HepG2 (cell line): ENCODE measurements at regions not wholly inside any gene's neighbourhood (a gene's known extent, or its start where the extent isn't known, plus 50 kb on each side); places are given as distances from the start of the nearest gene placed in this dataset.
A peak's percentile ranks its signal among the peaks of the same experiment; 100 is the strongest.

Experiments used
- ATF4 ChIP-seq, 2 experiments: fragments of 450-650 bp in 1 of 2; sonication (generic) in 1 of 2; formaldehyde crosslinking; IDR thresholded peaks; 2 replicates each; pipeline versions ENCODE4 v1.5.0 to v1.8.0; 2020 to 2022; ENCODE audit warnings: mild to moderate bottlenecking in 1 of 2, missing genetic modification reagents in 1 of 2
- CEBPB ChIP-seq: IDR thresholded peaks from 2 replicates; pipeline ENCODE4 v1.6.1; 2011; ENCODE audit warnings: low read depth, low read length, improper control_type of control experiment, borderline replicate concordance
- CSRNP1 ChIP-seq: sonication (generic); formaldehyde crosslinking; IDR thresholded peaks from 2 replicates; pipeline ENCODE4 v1.8.1; 2023; ENCODE audit warnings: mild to moderate bottlenecking, missing genetic modification reagents
- FOXA3 ChIP-seq: IDR thresholded peaks from 2 replicates; pipeline ENCODE4 v1.6.1; 2016; ENCODE audit warnings: missing genetic modification reagents, missing compliant biosample characterization
- SAP130 ChIP-seq: IDR thresholded peaks from 2 replicates; pipeline ENCODE4 v1.6.1; 2016; ENCODE audit warnings: low read depth
- SOX13 ChIP-seq, 3 experiments: fragments of 450-650 bp in 1 of 3; sonication (generic) in 1 of 3; formaldehyde crosslinking in 1 of 3; IDR thresholded peaks in 2 of 3; conservative IDR thresholded peaks in 1 of 3; 2 replicates each; pipeline versions ENCODE4 v1.5.0 to v1.6.1; 2016 to 2020; ENCODE audit warnings: antibody characterized with exemption in 1 of 3, mild to moderate bottlenecking in 1 of 3, missing compliant biosample characterization in 1 of 3, missing genetic modification reagents in 1 of 3, moderate library complexity in 1 of 3
- THAP11 ChIP-seq: IDR thresholded peaks from 2 replicates; pipeline ENCODE4 v1.6.1; 2016; ENCODE audit warnings: missing biosample characterization, missing genetic modification reagents
- ZBTB38 ChIP-seq: sonication (generic); formaldehyde crosslinking; IDR thresholded peaks from 2 replicates; pipeline ENCODE4 v1.5.1; 2020; ENCODE audit warnings: mild to moderate bottlenecking, missing genetic modification reagents
- ZNF292 ChIP-seq: sonication (generic); formaldehyde crosslinking; IDR thresholded peaks from 2 replicates; pipeline ENCODE4 v1.8.1; 2022; ENCODE audit warnings: mild to moderate bottlenecking, low read depth, missing genetic modification reagents, borderline replicate concordance
- ZNF557 ChIP-seq: sonication (generic); formaldehyde crosslinking; IDR thresholded peaks from 2 replicates; pipeline ENCODE4 v1.4.0; 2020; ENCODE audit warnings: missing genetic modification reagents
- ZNF614 ChIP-seq: IDR thresholded peaks from 2 replicates; pipeline ENCODE4 v1.6.1; 2018; ENCODE audit warnings: missing biosample characterization, missing genetic modification reagents, inconsistent platforms, borderline replicate concordance
- ZNF883 ChIP-seq: sonication (generic); formaldehyde crosslinking; IDR thresholded peaks from 2 replicates; pipeline ENCODE4 v1.5.1; 2020; ENCODE audit warnings: mild to moderate bottlenecking, missing genetic modification reagents; ENCODE audit errors: not compliant biosample characterization
- TF ChIP-seq, protein P1 (sequence below): sonication (generic); formaldehyde crosslinking; IDR thresholded peaks from 2 replicates; pipeline ENCODE4 v1.8.1; 2023; ENCODE audit warnings: mild to moderate bottlenecking, inconsistent platforms, moderate library complexity, missing genetic modification reagents, borderline replicate concordance

DNA sequence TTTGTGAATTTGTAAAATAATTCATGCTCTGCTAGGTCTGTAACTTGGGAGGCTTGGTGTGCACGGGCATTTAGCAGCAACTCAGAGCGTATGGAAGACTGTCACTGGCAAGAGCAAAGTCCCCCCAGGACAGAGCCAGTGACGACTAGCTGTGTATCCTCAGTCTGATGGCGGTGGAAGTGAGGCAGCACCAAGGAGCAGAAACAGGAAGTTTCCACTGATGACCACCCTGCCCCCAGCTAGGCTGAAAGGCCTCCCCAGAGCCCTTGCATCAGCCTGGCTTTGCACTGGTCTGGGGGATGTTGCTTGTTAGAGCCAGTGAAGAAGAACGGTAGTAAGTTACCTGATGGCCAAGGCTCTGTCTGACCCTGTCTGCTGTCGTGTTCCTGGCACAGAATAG lies 66.8 kb upstream of the ABL1 start (continued):
- TF ChIP-seq CSRNP1 (CRISPR knock-in tag) (no peak), ATF4 (CRISPR knock-in tag; IDR thresholded peaks at IDR 0.05) (peak in 1 of 2 experiments; percentile 97; a peak in 2 of 4 replicates), FOXA3 (CRISPR knock-in tag) (peak; percentile 47), SOX13 (IDR thresholded peaks at IDR 0.05) (no peak), SOX13 (CRISPR knock-in tag; conservative IDR thresholded peaks at IDR 0.05 in 1 of 2, IDR thresholded peaks at IDR 0.05 in 1 of 2) (0 out of 4 replicates have a peak, but pooled peaks of 1 of the 2 experiments have one; percentile 22), ZNF292 (CRISPR knock-in tag) (peak; percentile 58; the same call in 1 of the 2 replicates), SAP130 (CRISPR knock-in tag) (peak; percentile 75), THAP11 (CRISPR knock-in tag) (peak; percentile 51; the same call in 1 of the 2 replicates), ZNF614 (CRISPR knock-in tag) (peak; percentile 47; the same call in 1 of the 2 replicates), ZNF557 (no peak), ZBTB38 (CRISPR knock-in tag) (peak; percentile 69), CEBPB (0 out of 2 replicates have a peak, but pooled peaks have one; percentile 20), ZNF883 (CRISPR knock-in tag) (no peak)
- TF ChIP-seq, protein P1, sequence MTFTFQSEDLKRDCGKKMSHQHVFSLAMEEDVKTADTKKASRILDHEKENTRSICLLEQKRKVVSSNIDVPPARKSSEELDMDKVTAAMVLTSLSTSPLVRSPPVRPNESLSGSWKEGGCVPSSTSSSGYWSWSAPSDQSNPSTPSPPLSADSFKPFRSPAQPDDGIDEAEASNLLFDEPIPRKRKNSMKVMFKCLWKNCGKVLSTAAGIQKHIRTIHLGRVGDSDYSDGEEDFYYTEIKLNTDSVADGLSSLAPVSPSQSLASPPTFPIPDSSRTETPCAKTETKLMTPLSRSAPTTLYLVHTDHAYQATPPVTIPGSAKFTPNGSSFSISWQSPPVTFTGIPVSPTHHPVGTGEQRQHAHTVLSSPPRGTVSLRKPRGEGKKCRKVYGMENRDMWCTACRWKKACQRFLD (CRISPR knock-in tag), result no peak
